DMS114 treated with DMSO at 0.1 percent for 48 hours (cell line): ENCODE measurements at regions not wholly inside any gene's neighbourhood (a gene's known extent, or its start where the extent isn't known, plus 50 kb on each side); places are given as distances from the start of the nearest gene placed in this dataset.
A peak's percentile ranks its signal among the peaks of the same experiment; 100 is the strongest.

Experiments used
- DNase-seq: peaks from one replicate; lab custom pipeline; 2025; ENCODE audit not compliant: unreplicated experiment; lab: John Stamatoyannopoulos, UW

GRCh38 chr4:153137159-153137558 is 67.1 kb upstream of the TRIM2 start:
- no peak for DNase-seq

DNA sequence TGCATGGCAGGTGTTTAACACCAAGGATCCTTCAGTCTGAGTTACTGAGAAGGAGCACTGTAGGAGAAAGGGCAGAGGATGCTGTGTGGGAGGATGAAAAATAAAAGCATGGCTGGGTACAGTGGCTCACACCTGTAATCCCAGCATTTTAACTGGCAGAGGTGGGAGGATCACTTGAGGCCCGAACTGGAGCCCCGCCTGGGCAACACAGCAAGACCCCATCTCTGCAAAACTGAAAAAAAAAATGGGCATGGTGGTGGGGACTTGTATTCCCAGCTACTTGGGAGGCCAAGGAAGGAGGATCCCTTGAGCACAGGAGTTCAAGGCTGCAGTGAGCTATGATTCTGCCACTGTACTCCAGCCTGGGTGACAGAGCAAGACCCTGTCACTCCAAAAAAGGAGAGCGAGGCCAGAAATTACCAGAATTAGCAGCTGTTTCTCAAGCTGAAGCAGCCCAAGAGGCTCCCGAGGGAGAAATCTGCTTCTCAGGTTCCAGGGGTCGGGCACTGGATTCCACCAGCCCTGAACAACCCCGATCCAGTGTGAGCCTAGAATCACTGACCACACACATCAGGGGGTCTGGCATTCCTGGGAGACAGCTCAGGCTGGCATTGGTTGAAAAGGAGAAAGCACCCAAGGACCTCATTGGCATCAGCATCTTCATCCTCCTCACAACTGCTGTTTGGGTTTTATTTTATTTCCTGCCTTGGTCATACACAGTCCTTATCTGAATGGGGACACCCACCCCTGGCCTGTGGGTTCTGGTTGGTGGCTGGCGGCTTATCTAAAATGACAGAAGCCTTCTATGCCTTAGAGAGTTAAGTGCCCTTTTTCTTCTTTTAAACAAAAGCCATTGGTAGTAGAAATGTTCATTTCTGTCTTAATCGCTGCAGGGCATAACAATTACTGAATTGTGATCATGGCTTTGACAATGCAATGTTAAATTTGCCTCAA is 66.3 kb upstream of the TRIM2 start:
- no peak for DNase-seq

DNA sequence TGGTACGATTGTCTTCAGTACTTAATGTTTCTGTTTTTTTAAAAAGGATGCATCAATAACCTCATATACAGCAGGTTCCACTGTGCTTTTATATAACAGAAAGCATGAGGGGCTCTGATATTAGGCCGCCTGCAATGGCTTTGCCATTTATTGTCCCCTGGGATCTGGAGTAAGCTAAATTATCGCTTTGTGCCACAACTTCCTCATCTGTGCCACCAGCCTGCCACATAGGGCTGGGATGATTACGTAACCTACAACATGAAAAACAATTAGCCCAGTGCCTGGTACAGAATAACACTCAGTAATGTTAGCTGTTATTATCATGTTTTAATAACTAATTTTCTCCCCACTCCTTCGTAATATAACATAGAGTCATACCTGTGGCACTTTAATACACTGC is 65.5 kb upstream of the TRIM2 start:
- no peak for DNase-seq

DNA sequence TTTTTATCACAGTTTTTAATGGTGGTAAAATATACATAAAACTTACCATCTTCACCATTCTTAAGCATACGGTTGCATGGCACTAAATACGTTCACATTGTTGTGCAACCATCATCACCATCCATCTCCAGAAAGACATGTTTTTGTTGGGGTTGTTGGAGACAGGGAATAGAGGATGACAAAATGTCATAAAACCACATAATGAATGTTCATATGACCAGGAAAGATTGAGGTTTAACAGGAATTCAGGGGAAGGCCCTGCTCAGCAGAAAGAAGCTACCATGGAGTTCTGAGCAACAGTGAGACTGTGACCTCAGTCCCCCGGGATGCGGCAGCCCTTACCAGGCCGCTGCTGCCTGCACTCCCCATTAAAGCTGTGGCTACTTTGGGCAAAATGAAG is 63.9 kb upstream of the TRIM2 start:
- no peak for DNase-seq

DNA sequence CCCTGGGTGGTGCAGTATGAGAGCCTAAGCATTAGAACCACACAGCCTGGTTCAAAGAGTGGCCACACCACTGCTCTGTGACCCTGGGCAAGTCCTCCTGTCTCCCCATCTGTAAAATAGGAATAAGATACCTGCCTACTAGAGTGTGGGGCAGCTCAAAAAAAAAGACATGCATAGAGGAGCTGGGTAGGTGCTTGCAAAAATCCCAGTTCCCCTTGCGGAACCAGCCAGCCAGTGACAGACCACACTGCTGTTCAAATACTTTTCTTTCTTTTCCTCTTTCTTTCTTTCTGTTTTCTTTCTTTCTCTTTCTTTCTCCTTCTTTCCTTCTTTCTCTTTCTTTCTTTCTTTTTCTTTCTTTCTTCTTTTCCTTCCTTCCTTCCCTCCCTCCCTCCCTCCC is 63.0 kb upstream of the TRIM2 start:
- no peak for DNase-seq

- DNase-seq = peak; percentile 61
These were observed 61.4 kb upstream of the TRIM2 start for GRCh38 chr4:153142700-153143438.

- DNase-seq = peak; percentile 17
These were observed 60.5 kb upstream of the TRIM2 start for GRCh38 chr4:153143527-153144348.

GRCh38 chr4:153146031-153146430 is 58.2 kb upstream of the TRIM2 start:
- DNase-seq = no peak

- no peak for DNase-seq
These were observed 57.3 kb upstream of the TRIM2 start for GRCh38 chr4:153146961-153147360.

GRCh38 chr4:153148791-153149190 is 55.5 kb upstream of the TRIM2 start:
- no peak for DNase-seq

- DNase-seq = no peak
These were observed 52.4 kb upstream of the TRIM2 start for GRCh38 chr4:153151535-153152455.

GRCh38 chr4:153152501-153153338 is 51.5 kb upstream of the TRIM2 start:
- no peak for DNase-seq

GRCh38 chr4:153153339-153153871 is 50.8 kb upstream of the TRIM2 start:
- DNase-seq = peak; percentile 8

GRCh38 chr4:153154007-153154975 is 50.0 kb upstream of the TRIM2 start:
- no peak for DNase-seq
